ENCODE measurements at regions not wholly inside any gene's neighbourhood (a gene's known extent, or its start where the extent isn't known, plus 50 kb on each side); places are given as distances from the start of the nearest gene placed in this dataset.

GRCh38 chr12:114936148-114937079, 252.4 kb upstream of the TBX3 start:
- H3K27ac Mint-ChIP-seq, result no peak overlapping the region
- intact Hi-C loops (cut with micrococcal nuclease), result no loop called here
- no peaks in the 10 kb centered on the region for H3K9me3 Mint-ChIP-seq
- H3K36me3 Mint-ChIP-seq (ENCODE audit: low read depth), result no peaks in the 10 kb centered on the region
- no peaks in the 10 kb centered on the region for H3K4me1 Mint-ChIP-seq (ENCODE audit: low read depth)
- no peaks in the 10 kb centered on the region for H3K27me3 Mint-ChIP-seq
- no peak overlapping the region for H3K4me3 Mint-ChIP-seq

- no peaks in the 10 kb centered on the region for H3K36me3 Mint-ChIP-seq (ENCODE audit: low read depth)
- H3K27me3 Mint-ChIP-seq, result no peaks in the 10 kb centered on the region
- no peaks in the 10 kb centered on the region for H3K9me3 Mint-ChIP-seq
- H3K4me1 Mint-ChIP-seq (ENCODE audit: low read depth), result no peaks in the 10 kb centered on the region
- H3K4me3 Mint-ChIP-seq, result no peak overlapping the region
- intact Hi-C loops (cut with micrococcal nuclease), result no loop called here
- no peak overlapping the region for H3K27ac Mint-ChIP-seq
These were observed 251.7 kb upstream of the TBX3 start for GRCh38 chr12:114935658-114936057.

GRCh38 chr12:114933428-114934160, 249.6 kb upstream of the TBX3 start:
- Mint-ChIP-seq H3K36me3 (ENCODE audit: low read depth) (no peaks in the 10 kb centered on the region), H3K4me1 (ENCODE audit: low read depth) (no peaks in the 10 kb centered on the region), H3K4me3 (no peak overlapping the region), H3K9me3 (peaks cover 9% of the 10 kb centered on the region), H3K27ac (no peak overlapping the region), H3K27me3 (no peaks in the 10 kb centered on the region)
- intact Hi-C loops (cut with micrococcal nuclease), result no loop called here

GRCh38 chr12:114932806-114933205, 248.8 kb upstream of the TBX3 start:
- no peaks in the 10 kb centered on the region for H3K36me3 Mint-ChIP-seq (ENCODE audit: low read depth)

GRCh38 chr12:114931025-114931424, 247.1 kb upstream of the TBX3 start:
- Mint-ChIP-seq H3K36me3 (ENCODE audit: low read depth) (no peaks in the 10 kb centered on the region), H3K27ac (no peak overlapping the region), H3K9me3 (peaks cover 9% of the 10 kb centered on the region), H3K4me3 (no peak overlapping the region), H3K4me1 (ENCODE audit: low read depth) (no peaks in the 10 kb centered on the region), H3K27me3 (no peaks in the 10 kb centered on the region)
- intact Hi-C loops (cut with micrococcal nuclease), result no loop called here

More at GRCh38 chr12:114932806-114933205, 248.8 kb upstream of the TBX3 start:
- Mint-ChIP-seq H3K9me3 (peaks cover 9% of the 10 kb centered on the region), H3K4me1 (ENCODE audit: low read depth) (no peaks in the 10 kb centered on the region), H3K4me3 (no peak overlapping the region), H3K27ac (no peak overlapping the region), H3K27me3 (no peaks in the 10 kb centered on the region)
- intact Hi-C loops (cut with micrococcal nuclease), result no loop called here

GRCh38 chr12:114926341-114926740, 242.4 kb upstream of the TBX3 start:
- H3K4me3 Mint-ChIP-seq, result no peak overlapping the region
- peaks cover 22% of the 10 kb centered on the region for H3K9me3 Mint-ChIP-seq
- no peak overlapping the region for H3K27ac Mint-ChIP-seq
- no peaks in the 10 kb centered on the region for H3K27me3 Mint-ChIP-seq
- no peaks in the 10 kb centered on the region for H3K36me3 Mint-ChIP-seq (ENCODE audit: low read depth)
- intact Hi-C loops (cut with micrococcal nuclease), result no loop called here
- H3K4me1 Mint-ChIP-seq (ENCODE audit: low read depth), result peaks cover 8% of the 10 kb centered on the region

GRCh38 chr12:114924946-114925475, 241.0 kb upstream of the TBX3 start:
- peaks cover 28% of the 10 kb centered on the region for H3K9me3 Mint-ChIP-seq
- intact Hi-C loops (cut with micrococcal nuclease), result no loop called here
- no peak overlapping the region for H3K27ac Mint-ChIP-seq
- H3K4me1 Mint-ChIP-seq (ENCODE audit: low read depth), result peaks cover 8% of the 10 kb centered on the region
- H3K36me3 Mint-ChIP-seq (ENCODE audit: low read depth), result no peaks in the 10 kb centered on the region
- no peak overlapping the region for H3K4me3 Mint-ChIP-seq
- H3K27me3 Mint-ChIP-seq, result no peaks in the 10 kb centered on the region

- Mint-ChIP-seq H3K27me3 (no peaks in the 10 kb centered on the region), H3K4me1 (ENCODE audit: low read depth) (peaks cover 8% of the 10 kb centered on the region), H3K27ac (no peak overlapping the region), H3K36me3 (ENCODE audit: low read depth) (no peaks in the 10 kb centered on the region), H3K9me3 (peaks cover 39% of the 10 kb centered on the region), H3K4me3 (no peak overlapping the region)
- intact Hi-C loops (cut with micrococcal nuclease), result no loop called here
These were observed 237.8 kb upstream of the TBX3 start for GRCh38 chr12:114921781-114922180.

- Mint-ChIP-seq H3K9me3 (peaks cover 38% of the 10 kb centered on the region), H3K4me1 (ENCODE audit: low read depth) (peaks cover 8% of the 10 kb centered on the region), H3K27ac (no peak overlapping the region), H3K36me3 (ENCODE audit: low read depth) (no peaks in the 10 kb centered on the region), H3K4me3 (no peak overlapping the region), H3K27me3 (no peaks in the 10 kb centered on the region)
- intact Hi-C loops (cut with micrococcal nuclease), result no loop called here
These were observed 237.0 kb upstream of the TBX3 start for GRCh38 chr12:114920771-114921554.

GRCh38 chr12:114919479-114919878, 235.5 kb upstream of the TBX3 start:
- H3K36me3 Mint-ChIP-seq (ENCODE audit: low read depth), result no peaks in the 10 kb centered on the region
- no peak overlapping the region for H3K4me3 Mint-ChIP-seq
- H3K4me1 Mint-ChIP-seq (ENCODE audit: low read depth), result peaks cover 8% of the 10 kb centered on the region
- intact Hi-C loops (cut with micrococcal nuclease), result no loop called here
- H3K27ac Mint-ChIP-seq, result no peak overlapping the region
- H3K27me3 Mint-ChIP-seq, result no peaks in the 10 kb centered on the region
- peaks cover 33% of the 10 kb centered on the region for H3K9me3 Mint-ChIP-seq

- no peak overlapping the region for H3K4me3 Mint-ChIP-seq
- H3K36me3 Mint-ChIP-seq (ENCODE audit: low read depth), result no peaks in the 10 kb centered on the region
- no peaks in the 10 kb centered on the region for H3K27me3 Mint-ChIP-seq
- H3K9me3 Mint-ChIP-seq, result peaks cover 33% of the 10 kb centered on the region
- no peak overlapping the region for H3K27ac Mint-ChIP-seq
- intact Hi-C loops (cut with micrococcal nuclease), result no loop called here
- H3K4me1 Mint-ChIP-seq (ENCODE audit: low read depth), result peaks cover 8% of the 10 kb centered on the region
These were observed 234.7 kb upstream of the TBX3 start for GRCh38 chr12:114918535-114919233.

GRCh38 chr12:114917953-114918352, 234.0 kb upstream of the TBX3 start:
- no peaks in the 10 kb centered on the region for H3K36me3 Mint-ChIP-seq (ENCODE audit: low read depth)
- H3K27me3 Mint-ChIP-seq, result no peaks in the 10 kb centered on the region
- peaks cover 8% of the 10 kb centered on the region for H3K4me1 Mint-ChIP-seq (ENCODE audit: low read depth)
- intact Hi-C loops (cut with micrococcal nuclease), result no loop called here
- no peak overlapping the region for H3K27ac Mint-ChIP-seq
- H3K4me3 Mint-ChIP-seq, result no peak overlapping the region
- peaks cover 34% of the 10 kb centered on the region for H3K9me3 Mint-ChIP-seq

GRCh38 chr12:114917307-114917706, 233.3 kb upstream of the TBX3 start:
- Mint-ChIP-seq H3K4me1 (ENCODE audit: low read depth) (peaks cover 8% of the 10 kb centered on the region), H3K27me3 (no peaks in the 10 kb centered on the region), H3K9me3 (peaks cover 39% of the 10 kb centered on the region), H3K36me3 (ENCODE audit: low read depth) (no peaks in the 10 kb centered on the region), H3K27ac (no peak overlapping the region), H3K4me3 (no peak overlapping the region)
- intact Hi-C loops (cut with micrococcal nuclease), result no loop called here

All from dendritic cell treated with granulocyte-macrophage colony-stimulating factor and Interleukin-4, amounts not matched to agents 40 ng/mL and 50 ng/mL, for 4 days (primary cell).